ENCODE measurements at regions not wholly inside any gene's neighbourhood (a gene's known extent, or its start where the extent isn't known, plus 50 kb on each side); places are given as distances from the start of the nearest gene placed in this dataset.
"Not testable (repeated sequence)": the region's sequence is repeated elsewhere in the genome, so short reads cannot be mapped to it uniquely, and the experiment has no call there.

DNA sequence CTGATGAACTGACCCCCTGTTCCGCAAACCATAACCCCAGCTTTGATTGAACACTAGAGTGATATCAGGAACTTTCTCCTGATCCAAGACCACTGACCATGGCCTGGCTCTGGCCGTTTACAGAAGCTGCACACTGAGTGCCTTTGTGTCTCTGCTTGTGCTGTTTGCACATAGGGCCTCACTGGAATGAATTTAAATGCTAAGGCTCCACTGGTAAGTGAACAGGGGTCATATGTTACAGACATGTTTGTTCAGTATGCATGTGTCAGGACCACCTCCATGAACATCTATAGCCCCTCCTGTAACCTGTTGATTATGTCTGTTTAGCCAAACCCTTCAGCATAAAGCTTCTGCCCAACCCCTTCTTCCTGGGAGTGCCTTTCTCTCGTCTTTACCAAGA lies 1239.8 kb downstream of the TMEM121 start:
- DNase-seq (ENCODE audit: extremely low read depth, low read depth) = no peak
- TF ChIP-seq, protein P1, sequence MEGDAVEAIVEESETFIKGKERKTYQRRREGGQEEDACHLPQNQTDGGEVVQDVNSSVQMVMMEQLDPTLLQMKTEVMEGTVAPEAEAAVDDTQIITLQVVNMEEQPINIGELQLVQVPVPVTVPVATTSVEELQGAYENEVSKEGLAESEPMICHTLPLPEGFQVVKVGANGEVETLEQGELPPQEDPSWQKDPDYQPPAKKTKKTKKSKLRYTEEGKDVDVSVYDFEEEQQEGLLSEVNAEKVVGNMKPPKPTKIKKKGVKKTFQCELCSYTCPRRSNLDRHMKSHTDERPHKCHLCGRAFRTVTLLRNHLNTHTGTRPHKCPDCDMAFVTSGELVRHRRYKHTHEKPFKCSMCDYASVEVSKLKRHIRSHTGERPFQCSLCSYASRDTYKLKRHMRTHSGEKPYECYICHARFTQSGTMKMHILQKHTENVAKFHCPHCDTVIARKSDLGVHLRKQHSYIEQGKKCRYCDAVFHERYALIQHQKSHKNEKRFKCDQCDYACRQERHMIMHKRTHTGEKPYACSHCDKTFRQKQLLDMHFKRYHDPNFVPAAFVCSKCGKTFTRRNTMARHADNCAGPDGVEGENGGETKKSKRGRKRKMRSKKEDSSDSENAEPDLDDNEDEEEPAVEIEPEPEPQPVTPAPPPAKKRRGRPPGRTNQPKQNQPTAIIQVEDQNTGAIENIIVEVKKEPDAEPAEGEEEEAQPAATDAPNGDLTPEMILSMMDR (IDR thresholded peaks at IDR 0.05; ENCODE audit: low read depth, low read length) = no peak

DNA sequence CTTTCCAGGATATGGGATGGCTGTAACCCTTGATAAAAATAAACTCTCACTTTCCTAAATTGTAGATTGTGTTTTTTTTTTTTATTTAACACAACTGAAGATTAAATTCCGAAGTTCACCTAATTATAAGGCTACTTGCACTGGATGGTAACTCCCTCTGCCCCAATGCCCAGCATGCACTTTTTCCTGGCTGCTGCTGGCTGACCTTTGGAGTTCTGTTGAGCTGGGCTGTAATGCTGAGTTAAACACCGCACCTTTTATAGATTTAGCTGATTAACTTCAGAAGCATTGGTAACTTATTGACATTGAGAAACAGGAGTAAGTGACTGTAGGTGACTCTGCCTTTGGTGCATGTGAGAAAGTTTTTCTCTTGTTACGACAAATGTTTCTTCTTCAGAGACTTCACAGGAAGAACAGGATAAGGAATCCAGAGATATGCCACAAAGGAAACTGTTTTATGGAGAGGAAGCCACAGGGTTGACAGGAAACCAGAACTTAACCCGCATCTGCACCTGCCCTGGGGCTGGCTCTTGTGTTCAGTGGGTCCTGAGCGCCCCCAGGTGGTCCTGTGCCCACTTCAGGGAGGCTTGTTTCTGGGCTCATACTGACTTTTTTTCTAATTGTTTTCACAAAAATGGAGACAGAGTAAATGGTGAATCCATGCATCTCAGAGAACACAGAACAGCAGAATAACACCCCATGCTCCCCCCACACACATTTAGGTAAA lies 1240.3 kb downstream of the TMEM121 start:
- not testable (repeated sequence) for DNase-seq (ENCODE audit: extremely low read depth, low read depth)

DNA sequence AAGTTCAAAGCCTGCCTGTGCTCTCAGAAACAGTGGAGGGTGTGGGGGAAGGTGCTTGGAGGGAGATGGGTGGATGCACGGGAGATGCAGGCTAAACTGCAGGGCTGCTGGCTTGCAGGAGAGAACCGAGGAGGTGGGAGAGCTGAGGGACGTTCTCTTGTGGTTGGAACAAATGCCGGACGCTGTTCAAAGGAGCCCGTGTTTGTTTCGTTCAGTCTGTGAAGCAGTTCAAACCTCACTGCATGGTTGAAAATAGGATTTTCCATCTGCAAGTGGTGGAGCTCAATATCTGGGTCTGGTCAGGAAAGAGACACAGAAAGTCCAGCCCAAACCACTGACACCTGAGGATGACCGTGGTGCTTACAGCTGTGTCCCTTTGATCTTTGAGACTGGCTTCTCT lies 1241.8 kb downstream of the TMEM121 start:
- DNase-seq (ENCODE audit: extremely low read depth, low read depth) = not testable (repeated sequence)

DNA sequence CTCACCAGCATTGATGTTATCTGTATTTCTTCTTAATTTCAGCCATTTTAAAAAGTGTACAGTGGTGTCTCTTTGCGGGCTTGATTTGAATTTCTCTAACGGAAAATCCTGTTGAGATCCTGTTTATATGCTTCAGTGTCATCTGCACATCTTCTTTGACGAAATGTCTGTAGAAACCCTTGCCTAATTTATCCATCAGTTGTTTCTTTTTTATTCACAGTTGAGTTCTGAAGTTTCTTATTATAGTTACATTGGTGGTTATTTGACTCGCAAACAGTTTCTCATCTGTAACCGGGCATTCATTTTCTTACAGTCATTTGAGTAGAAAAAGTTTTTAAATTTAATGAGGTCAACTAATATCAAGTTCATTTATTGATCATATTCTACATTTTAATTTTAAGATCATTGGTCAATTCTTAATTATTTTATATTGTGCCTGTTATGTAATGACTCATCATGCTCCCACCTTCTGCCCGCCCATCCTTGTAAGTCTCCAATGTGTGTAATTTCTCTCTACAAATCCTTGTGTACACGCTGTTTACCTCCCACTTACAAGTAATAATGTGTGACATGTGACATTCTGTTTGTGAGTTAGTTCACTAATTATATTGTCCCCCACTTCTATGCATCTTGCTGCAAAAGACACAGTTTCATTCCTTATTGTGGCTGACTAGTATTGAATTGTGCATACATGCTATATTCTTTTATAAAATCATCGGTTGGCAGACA lies 1242.8 kb downstream of the TMEM121 start:
- not testable (repeated sequence) for DNase-seq (ENCODE audit: extremely low read depth, low read depth)

DNA sequence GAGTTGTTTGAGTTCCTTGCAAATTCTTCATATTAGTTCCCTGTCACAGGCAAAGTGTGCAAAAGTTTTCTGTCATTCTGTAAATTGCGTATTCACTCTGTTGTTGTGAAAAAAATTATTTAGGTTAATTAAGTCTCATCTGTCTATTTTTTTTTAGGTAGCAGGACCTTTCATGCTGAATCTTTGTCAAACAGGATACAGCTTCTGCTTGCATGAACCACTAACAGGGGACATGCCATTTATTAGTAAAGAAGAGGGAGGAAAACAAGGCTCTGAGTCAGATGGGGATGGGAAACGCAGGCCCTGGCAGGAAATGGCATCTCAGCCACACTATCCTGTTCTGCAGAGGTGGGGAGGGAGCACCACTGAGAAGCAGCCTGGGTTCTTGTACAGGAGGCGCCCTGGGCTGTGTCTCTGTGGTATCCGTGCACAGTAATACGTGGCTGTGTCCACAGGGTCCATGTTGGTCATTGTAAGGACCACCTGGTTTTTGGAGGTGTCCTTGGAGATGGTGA lies 1243.8 kb downstream of the TMEM121 start:
- DNase-seq (ENCODE audit: extremely low read depth, low read depth) = not testable (repeated sequence)

DNA sequence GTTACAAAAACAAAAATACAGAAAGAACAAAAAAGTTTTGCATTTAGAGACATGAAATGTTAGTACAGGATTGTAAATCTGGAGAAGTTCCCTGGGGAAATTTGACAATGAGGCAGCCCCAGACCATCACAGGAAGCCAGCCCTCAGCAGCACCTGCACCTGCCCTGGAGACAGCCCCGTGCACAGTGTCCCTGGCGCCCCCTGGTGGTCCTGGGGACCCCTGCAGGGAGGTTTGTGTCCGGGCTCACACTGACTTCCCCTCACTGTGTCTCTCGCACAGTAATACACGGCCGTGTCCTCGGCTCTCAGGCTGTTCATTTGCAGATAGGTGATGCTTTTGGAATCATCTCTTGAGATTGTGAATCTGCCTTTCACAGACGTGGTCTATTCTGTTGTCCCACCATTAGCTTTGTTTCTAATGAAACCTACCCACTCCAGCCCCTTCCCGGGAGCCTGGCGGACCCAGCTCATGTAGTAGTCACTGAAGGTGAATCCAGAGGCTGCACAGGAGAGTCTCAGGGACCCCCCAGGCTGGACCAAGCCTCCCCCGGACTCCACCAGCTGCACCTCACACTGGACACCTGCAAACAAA lies 1248.6 kb downstream of the TMEM121 start:
- DNase-seq (ENCODE audit: extremely low read depth, low read depth) = not testable (repeated sequence)

DNA sequence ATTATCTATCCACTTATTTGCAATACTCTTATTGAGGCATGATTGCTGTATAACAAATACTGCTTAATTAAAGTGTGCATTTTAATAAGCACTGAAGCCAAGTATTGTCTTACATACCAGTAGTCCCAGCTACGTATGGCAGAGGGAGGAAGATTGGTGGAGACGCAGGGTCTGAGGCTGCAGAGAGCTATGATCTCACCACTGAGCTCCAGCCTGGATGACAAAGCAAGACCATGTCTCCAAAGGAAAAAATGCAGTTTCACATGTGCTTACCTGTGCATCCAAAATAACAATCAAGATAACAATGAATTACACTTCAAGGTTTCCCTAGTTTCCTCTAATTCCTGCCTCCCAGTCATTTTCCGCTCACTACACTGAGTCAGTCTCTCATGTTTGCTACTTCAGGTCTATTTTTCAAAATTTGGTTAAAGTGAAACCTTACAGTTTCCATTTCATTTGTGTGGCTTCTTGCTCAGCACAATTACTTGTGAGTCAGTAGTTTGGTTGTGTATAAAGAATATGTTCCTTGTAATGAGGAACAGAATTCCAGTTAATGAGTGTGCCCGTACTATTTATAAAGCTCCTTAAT lies 1250.1 kb downstream of the TMEM121 start:
- TF ChIP-seq, protein P1 (IDR thresholded peaks at IDR 0.05; ENCODE audit: low read depth, low read length) = no peak
- no peak for DNase-seq (ENCODE audit: extremely low read depth, low read depth)

DNA sequence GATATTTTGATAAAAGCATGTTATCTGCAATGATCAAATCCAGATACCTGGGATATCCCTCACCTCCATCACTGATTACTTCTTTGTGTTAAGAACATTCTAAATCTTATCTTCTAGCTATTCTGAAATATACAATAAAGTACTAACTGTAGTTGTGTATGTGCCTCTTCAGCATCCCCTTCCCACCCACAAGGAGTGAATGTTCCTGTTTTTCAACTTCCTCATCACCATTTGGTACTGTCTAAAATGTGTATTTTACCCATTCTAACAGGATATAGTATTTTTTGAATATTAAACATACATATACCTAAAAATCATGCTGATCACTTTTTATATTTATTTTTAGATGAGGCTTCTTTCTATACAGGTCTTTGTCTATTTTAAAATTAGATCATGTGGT lies 1252.6 kb downstream of the TMEM121 start:
- DNase-seq (ENCODE audit: extremely low read depth, low read depth) = no peak
- TF ChIP-seq, protein P1 (IDR thresholded peaks at IDR 0.05; ENCODE audit: low read depth, low read length) = no peak

DNA sequence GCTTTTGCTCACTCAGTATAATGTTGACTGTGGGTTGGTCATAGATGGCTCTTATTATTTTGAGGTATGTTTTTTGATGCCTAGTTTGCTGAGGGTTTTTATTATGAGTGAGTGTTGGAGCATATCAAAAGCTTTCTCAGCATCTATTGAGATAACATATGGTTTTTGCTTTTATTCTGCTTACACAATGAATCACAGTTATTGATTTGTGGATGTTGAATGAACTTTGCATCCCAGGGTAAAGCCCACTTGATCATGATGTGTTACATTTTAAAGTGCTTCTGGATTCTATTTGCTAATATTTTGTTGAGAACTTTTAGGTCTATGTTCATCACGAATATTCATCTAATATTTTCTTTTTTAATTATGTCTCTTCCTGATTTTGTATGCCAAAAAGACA lies 1260.3 kb downstream of the TMEM121 start:
- DNase-seq (ENCODE audit: extremely low read depth, low read depth) = no peak
- TF ChIP-seq, protein P1 (IDR thresholded peaks at IDR 0.05; ENCODE audit: low read depth, low read length) = no peak

DNA sequence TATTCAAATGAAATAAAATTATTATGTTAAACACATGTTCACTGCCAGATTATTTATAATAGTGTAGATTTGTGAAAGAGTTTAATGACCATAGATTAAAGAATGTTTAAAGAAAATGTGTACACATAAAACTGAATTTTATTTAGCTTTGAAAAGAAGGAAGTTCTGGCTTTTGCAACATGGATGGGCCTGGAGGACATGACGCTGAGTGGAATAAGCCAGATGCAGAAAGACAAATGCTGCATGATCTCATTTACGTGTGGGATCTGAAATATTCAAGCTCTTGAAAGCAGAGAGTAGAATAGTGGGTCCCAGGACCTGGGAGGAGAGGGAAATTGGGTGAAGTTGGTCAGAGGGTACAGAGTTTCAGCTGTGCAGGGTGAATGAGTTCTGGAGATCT lies 1261.2 kb downstream of the TMEM121 start:
- TF ChIP-seq, protein P1 (IDR thresholded peaks at IDR 0.05; ENCODE audit: low read depth, low read length) = no peak
- DNase-seq (ENCODE audit: extremely low read depth, low read depth) = no peak
